Upper lobe of left lung (tissue), 6 donors: ENCODE measurements at regions not wholly inside any gene's neighbourhood (a gene's known extent, or its start where the extent isn't known, plus 50 kb on each side); places are given as distances from the start of the nearest gene placed in this dataset.

Experiments
- ATAC-seq, 2 donors: fragments of 200-7000 bp; cut with Tn5 transposase; one replicate each; pipeline ENCODE4 v1.9.1; 2022; ENCODE audit warnings: mild to moderate bottlenecking in 2 of 2, moderate library complexity in 2 of 2; ENCODE audit not compliant: low FRiP score in 2 of 2
- DNase-seq, 2 donors: peaks; one replicate each; pipeline ENCODE4 v3.0.0-alpha.2; 2019 to 2020
- H3K27ac ChIP-seq, 4 donors: fragments of 200-600 bp; sonication (generic); one replicate each; pipeline ENCODE4 v1.5.1; 2016 to 2019
- H3K27me3 ChIP-seq, 4 donors: fragments of 200-600 bp; sonication (generic); one replicate each; pipeline ENCODE4 v1.5.1; 2017 to 2019
- H3K36me3 ChIP-seq, 4 donors: fragments of 200-600 bp; sonication (generic); one replicate each; pipeline ENCODE4 v1.5.1; 2016 to 2019
- H3K4me1 ChIP-seq, 4 donors: fragments of 200-600 bp; sonication (generic); one replicate each; pipeline ENCODE4 v1.5.1; 2018 to 2019
- H3K4me3 ChIP-seq, 4 donors: fragments of 200-600 bp; sonication (generic); one replicate each; pipeline ENCODE4 v1.5.1; 2017 to 2019; ENCODE audit warnings: mild to moderate bottlenecking in 2 of 4, moderate library complexity in 1 of 4
- H3K9me3 ChIP-seq, 4 donors: fragments of 200-600 bp; sonication (generic); one replicate each; pipeline ENCODE4 v1.5.1; 2018 to 2019
- CTCF ChIP-seq, 6 experiments: fragments of 450-650 bp in 4 of 6; fragments of 200-600 bp in 2 of 6; sonication (generic) in 2 of 6; IDR thresholded peaks; one replicate each; pipeline ENCODE4 v1.5.1; 2016 to 2019; ENCODE audit warnings: antibody characterized with exemption in 6 of 6
- EP300 ChIP-seq, 4 donors: sonication (generic); formaldehyde crosslinking; IDR thresholded peaks; one replicate each; pipeline ENCODE4 v1.5.1; 2017; ENCODE audit warnings: antibody characterized with exemption in 4 of 4, control low read depth in 2 of 4
- POLR2A ChIP-seq, 4 donors: fragments of 450-650 bp; IDR thresholded peaks; one replicate each; pipeline ENCODE4 v1.5.1; 2016 to 2017; ENCODE audit warnings: antibody characterized with exemption in 4 of 4, mild to moderate bottlenecking in 2 of 4
- POLR2AphosphoS5 ChIP-seq, 2 donors: sonication (generic); formaldehyde crosslinking; IDR thresholded peaks; one replicate each; pipeline ENCODE4 v1.5.1; 2017; ENCODE audit warnings: antibody characterized with exemption in 2 of 2
- whole genome bisulfite sequencing, 2 donors: methylation state at CpG; one replicate each; pipeline ENCODE4 v1.1.5; 2017 to 2018; 5-methylcytosine and 5-hydroxymethylcytosine counted together
- donor health status: DM: no; HTN: no; CAD: no; lungs with moderate emphysema.
- donor health status: DM: no; HTN: yes; CAD: no; lungs with severe emphysema.

GRCh38 chr2:12861344-12861930, 144.7 kb downstream of the TRIB2 start:
- no peak overlapping the region for H3K4me3 ChIP-seq
- H3K4me1 ChIP-seq: peaks cover 9 to 24% (median 20%) of the 10 kb centered on the region in 4 donors
- no peaks in the 10 kb centered on the region for H3K36me3 ChIP-seq
- TF ChIP-seq POLR2A (IDR thresholded peaks at IDR 0.05): no peak
- TF ChIP-seq POLR2AphosphoS5 (IDR thresholded peaks at IDR 0.05): no peak
- TF ChIP-seq EP300 (IDR thresholded peaks at IDR 0.05): no peak
- TF ChIP-seq CTCF (IDR thresholded peaks at IDR 0.05): no peak
- no peaks in the 10 kb centered on the region for H3K27me3 ChIP-seq
- 43 to 64% methylated on average over 2 of the region's 2 CpGs for WGBS, 2 donors
- no peak for ATAC-seq
- H3K9me3 ChIP-seq: peaks cover 0 to 14% (median 7%) of the 10 kb centered on the region in 4 donors
- peak overlapping the region in 3 of 4 donors; percentile 46 to 62 (median 57) for H3K27ac ChIP-seq
- DNase-seq: no peak

- DNase-seq: no peak
- peaks cover 0 to 14% (median 7%) of the 10 kb centered on the region in 4 donors for H3K9me3 ChIP-seq
- ATAC-seq: no peak
- no peak overlapping the region for H3K4me3 ChIP-seq
- no peak overlapping the region for H3K27ac ChIP-seq
- TF ChIP-seq CTCF (IDR thresholded peaks at IDR 0.05) (no peak), POLR2AphosphoS5 (IDR thresholded peaks at IDR 0.05) (no peak), POLR2A (IDR thresholded peaks at IDR 0.05) (no peak), EP300 (IDR thresholded peaks at IDR 0.05) (no peak)
- no peaks in the 10 kb centered on the region for H3K27me3 ChIP-seq
- peaks cover 0 to 17% (median 12%) of the 10 kb centered on the region in 4 donors for H3K4me1 ChIP-seq
- no peaks in the 10 kb centered on the region for H3K36me3 ChIP-seq
These were observed 145.8 kb downstream of the TRIB2 start for GRCh38 chr2:12862541-12862940.

GRCh38 chr2:12863937-12864336, 147.2 kb downstream of the TRIB2 start:
- no peaks in the 10 kb centered on the region for H3K36me3 ChIP-seq
- H3K27ac ChIP-seq: no peak overlapping the region
- no peak overlapping the region for H3K4me3 ChIP-seq
- ATAC-seq (no peak), DNase-seq (no peak)
- H3K4me1 ChIP-seq: peaks cover 0 to 11% (median 11%) of the 10 kb centered on the region in 4 donors
- TF ChIP-seq POLR2A (IDR thresholded peaks at IDR 0.05) (no peak), EP300 (IDR thresholded peaks at IDR 0.05) (no peak), POLR2AphosphoS5 (IDR thresholded peaks at IDR 0.05) (no peak), CTCF (IDR thresholded peaks at IDR 0.05) (no peak)
- H3K27me3 ChIP-seq: no peaks in the 10 kb centered on the region
- H3K9me3 ChIP-seq: peaks cover 0 to 14% (median 7%) of the 10 kb centered on the region in 4 donors
- 86 to 89% methylated on average over 2 of the region's 2 CpGs for WGBS, 2 donors

- no peak overlapping the region for H3K4me3 ChIP-seq
- no peak overlapping the region for H3K27ac ChIP-seq
- 83 to 85% methylated on average over 5 of the region's 5 CpGs for WGBS, 2 donors
- H3K4me1 ChIP-seq: no peaks in the 10 kb centered on the region
- no peaks in the 10 kb centered on the region for H3K27me3 ChIP-seq
- peaks cover 0 to 14% (median 7%) of the 10 kb centered on the region in 4 donors for H3K9me3 ChIP-seq
- DNase-seq (no peak), ATAC-seq (no peak)
- H3K36me3 ChIP-seq: no peaks in the 10 kb centered on the region
- no peak for TF ChIP-seq CTCF (IDR thresholded peaks at IDR 0.05)
- peak in 1 of 4 donors; percentile 5 for TF ChIP-seq EP300 (IDR thresholded peaks at IDR 0.05)
These were observed 151.0 kb downstream of the TRIB2 start for GRCh38 chr2:12867631-12868287.

GRCh38 chr2:12870692-12871091, 154.0 kb downstream of the TRIB2 start:
- no peaks in the 10 kb centered on the region for H3K27me3 ChIP-seq
- no peaks in the 10 kb centered on the region for H3K36me3 ChIP-seq
- H3K4me3 ChIP-seq: no peak overlapping the region
- DNase-seq: no peak
- H3K9me3 ChIP-seq: no peaks in the 10 kb centered on the region
- no peaks in the 10 kb centered on the region for H3K4me1 ChIP-seq
- TF ChIP-seq EP300 (IDR thresholded peaks at IDR 0.05) (no peak), CTCF (IDR thresholded peaks at IDR 0.05) (no peak), POLR2AphosphoS5 (IDR thresholded peaks at IDR 0.05) (no peak), POLR2A (IDR thresholded peaks at IDR 0.05) (no peak)
- no peak for ATAC-seq
- H3K27ac ChIP-seq: no peak overlapping the region
- WGBS, 2 donors: 75 to 100% methylated on average over 1 of the region's 1 CpG
